ENCODE measurements at regions not wholly inside any gene's neighbourhood (a gene's known extent, or its start where the extent isn't known, plus 50 kb on each side); places are given as distances from the start of the nearest gene placed in this dataset.

DNA sequence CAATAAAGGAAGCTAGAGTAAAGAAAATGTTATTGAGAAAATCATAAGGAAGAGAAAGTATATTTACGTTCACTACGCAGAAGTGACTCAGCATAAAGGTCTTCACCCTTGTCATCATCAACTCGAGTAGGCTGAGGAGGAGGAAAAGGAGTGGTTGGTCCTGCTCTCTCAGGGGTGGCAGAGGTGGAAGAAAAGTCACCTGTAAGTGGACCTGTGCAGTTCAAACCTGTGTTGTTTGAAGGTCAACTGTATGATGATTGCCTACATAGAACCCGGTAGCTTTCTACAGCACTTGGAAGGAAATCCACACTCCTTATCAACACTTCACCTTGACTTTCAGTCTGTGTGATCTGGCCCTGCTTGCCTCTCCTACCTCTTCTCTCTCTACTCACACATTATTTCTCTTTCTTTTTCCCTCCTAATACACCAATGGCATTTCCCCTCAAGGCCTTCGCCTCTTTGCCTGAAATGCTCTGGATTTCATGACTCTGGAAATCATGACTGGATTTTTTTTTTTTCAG, 109.3 kb upstream of the CPEB4 start:
- Histone ChIP-seq H3K4me2 (ENCODE audit: insufficient read depth in 1 of 2, low read depth in 2 of 2, low read length in 2 of 2) (no peak overlapping the region), H3K79me2 (ENCODE audit: control insufficient read depth in 1 of 2, insufficient read depth in 2 of 2, low read length in 2 of 2) (no peaks in the 10 kb centered on the region), H4K20me1 (replicated peaks in 1 of 2; ENCODE audit: control insufficient read depth in 1 of 2, insufficient read depth in 2 of 2, low read length in 2 of 2) (no peaks in the 10 kb centered on the region), H4K5ac (ENCODE audit: insufficient read length, low read depth, low read length) (no peak overlapping the region), H3K9ac (replicated peaks in 1 of 4; ENCODE audit: extremely low read depth in 1 of 4, low read depth in 3 of 4, low read length in 3 of 4) (no peak overlapping the region), H3K36me3 (ENCODE audit: control insufficient read depth in 2 of 4, insufficient read depth in 4 of 4, low read length in 3 of 4) (no peaks in the 10 kb centered on the region), H2BK20ac (ENCODE audit: low read length) (no peak overlapping the region), H4K91ac (replicated peaks; ENCODE audit: insufficient read length, low read length) (no peak overlapping the region), H3K18ac (ENCODE audit: extremely low read depth, low read length) (no peak overlapping the region), H3K27ac (ENCODE audit: low read depth, low read length) (no peak overlapping the region), H4K8ac (ENCODE audit: extremely low read depth, insufficient read depth, low read length) (no peak overlapping the region), H2AK5ac (ENCODE audit: low read depth, low read length) (no peak overlapping the region), H2AFZ (ENCODE audit: low read length) (no peak overlapping the region), H3K4me3 (ENCODE audit: extremely low read depth in 1 of 4, insufficient read depth in 2 of 4, low read depth in 3 of 4, low read length in 4 of 4) (no peak overlapping the region), H3K27me3 (replicated peaks in 1 of 4; ENCODE audit: control insufficient read depth in 3 of 4, extremely low read depth in 1 of 4, insufficient read depth in 3 of 4, low read length in 3 of 4) (peaks cover 0 to 2% (median 0%) of the 10 kb centered on the region in 4 experiments; a peak in 3 of 7 replicates), H3K4ac (replicated peaks; ENCODE audit: insufficient read length, low read depth, low read length) (no peak overlapping the region), H3K4me1 (replicated peaks in 1 of 4; ENCODE audit: control insufficient read depth in 3 of 4, insufficient read depth in 4 of 4, low read length in 3 of 4) (peaks cover 0 to 1% (median 0%) of the 10 kb centered on the region in 4 experiments; a peak in 5 of 7 replicates), H2BK15ac (ENCODE audit: low read length) (0 out of 2 replicates have a peak overlapping the region, but pooled peaks have one; percentile 47), H3K14ac (ENCODE audit: insufficient read length) (no peak overlapping the region), H2BK12ac (ENCODE audit: low read depth, low read length) (no peak overlapping the region), H2BK5ac (ENCODE audit: low read depth, low read length) (no peak overlapping the region), H3K79me1 (ENCODE audit: low read depth, low read length) (no peaks in the 10 kb centered on the region), H2BK120ac (replicated peaks; ENCODE audit: low read depth, low read length) (no peak overlapping the region), H3K23me2 (ENCODE audit: low read depth, low read length) (no peaks in the 10 kb centered on the region), H3K23ac (ENCODE audit: insufficient read length) (no peak overlapping the region), H3K56ac (replicated peaks; ENCODE audit: insufficient read length, low read depth, low read length) (no peak overlapping the region), H3K9me3 (ENCODE audit: insufficient read depth in 2 of 2, low read depth in 1 of 2, low read length in 1 of 2) (no peaks in the 10 kb centered on the region)
- CTCF ChIA-PET (ENCODE audit: partially characterized antibody), result interaction anchor here (0.7 to 1.0 kb wide), 3 partner anchors 8 to 160 kb away, joined by 3 to 4 read pairs (median 3); no protein-coding TSS in a partner anchor
- DNase-seq (ENCODE audit: low read depth in 1 of 2, low spot score in 2 of 2), result no peak
- POLR2A ChIA-PET (ENCODE audit: partially characterized antibody), result no interaction called here
- FAIRE-seq, result no peak
- 92 to 100% methylated on average over 1 to 5 of the region's 5 CpGs for WGBS, 2 experiments (ENCODE audit: extremely low coverage in 1 of 2, insufficient coverage in 1 of 2, insufficient read length in 1 of 2, insufficient replicate concordance in 2 of 2, low coverage in 1 of 2, low lambda C conversion rate in 2 of 2, missing lambda C conversion rate in 1 of 2)
- TF ChIP-seq POLR2A (IDR thresholded peaks at IDR 0.05; ENCODE audit: control extremely low read depth in 1 of 2, low read depth in 2 of 2, low read length in 2 of 2), result no peak
- TF ChIP-seq RAD21 (IDR thresholded peaks at IDR 0.05 in 1 of 2, conservative IDR thresholded peaks at IDR 0.05 in 1 of 2; ENCODE audit: low read depth in 2 of 2, low read length in 2 of 2), result no peak
- TF ChIP-seq HDAC6 (IDR thresholded peaks at IDR 0.05; ENCODE audit: low read depth, low read length), result no peak
- TF ChIP-seq EP300 (IDR thresholded peaks at IDR 0.05; ENCODE audit: borderline replicate concordance in 1 of 2, low read depth in 2 of 2, low read length in 2 of 2), result no peak
